Fibroblast of upper back skin (primary cell): ENCODE measurements at regions not wholly inside any gene's neighbourhood (a gene's known extent, or its start where the extent isn't known, plus 50 kb on each side); places are given as distances from the start of the nearest gene placed in this dataset.
A peak's percentile ranks its signal among the peaks of the same experiment; 100 is the strongest.

Source experiments
- DNase-seq: peaks from one replicate; pipeline ENCODE4 v3.0.0-alpha.2; 2013

GRCh38 chr1:47708658-47709018 lies 270.8 kb downstream of the FOXD2 start:
- no peak for DNase-seq

- peak; percentile 48 for DNase-seq
Observed at GRCh38 chr1:47709019-47709871, 271.4 kb downstream of the FOXD2 start.

- DNase-seq = no peak
Observed at GRCh38 chr1:47709872-47710231, 272.0 kb downstream of the FOXD2 start.

GRCh38 chr1:47710329-47711071 lies 272.7 kb downstream of the FOXD2 start:
- DNase-seq = peak; percentile 29
